Gastrocnemius medialis (tissue), 4 donors: ENCODE measurements at regions not wholly inside any gene's neighbourhood (a gene's known extent, or its start where the extent isn't known, plus 50 kb on each side); places are given as distances from the start of the nearest gene placed in this dataset.

Experiments used
- POLR2A ChIP-seq, 2 donors: fragments of 450-650 bp; IDR thresholded peaks; one replicate each; pipeline ENCODE4 v1.6.1; 2017; ENCODE audit warnings: antibody characterized with exemption in 2 of 2, mild to moderate bottlenecking in 2 of 2, moderate library complexity in 2 of 2
- TF ChIP-seq, protein P1 (sequence below), 5 experiments: fragments of 450-650 bp in 3 of 5; fragments of 200-600 bp in 2 of 5; sonication (generic) in 2 of 5; IDR thresholded peaks in 4 of 5; conservative IDR thresholded peaks in 1 of 5; 1 replicate in 4 of 5; 2 replicates in 1 of 5; pipeline ENCODE4 v1.5.1; 2016 to 2019; ENCODE audit warnings: antibody characterized with exemption in 5 of 5, mild to moderate bottlenecking in 3 of 5, moderate library complexity in 3 of 5

DNA sequence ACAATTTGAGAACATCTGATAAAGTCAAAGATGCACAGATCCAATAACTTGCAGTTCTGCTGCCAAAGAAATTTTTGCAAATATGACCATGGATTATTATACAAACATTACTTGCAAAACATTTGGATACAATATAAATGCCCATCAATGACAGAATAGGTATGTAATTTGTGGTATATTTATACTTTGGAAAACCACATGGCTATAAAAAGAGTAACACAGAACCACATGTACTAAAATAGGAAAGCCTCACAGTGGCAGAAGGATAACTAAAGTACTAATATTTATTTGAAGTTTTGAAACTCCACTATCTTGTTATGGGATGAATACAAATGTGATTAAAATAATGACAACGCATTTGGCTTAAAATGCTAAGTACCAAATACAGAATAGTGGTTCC is 51.8 kb upstream of the DNAJC10 start:
- TF ChIP-seq, protein P1, sequence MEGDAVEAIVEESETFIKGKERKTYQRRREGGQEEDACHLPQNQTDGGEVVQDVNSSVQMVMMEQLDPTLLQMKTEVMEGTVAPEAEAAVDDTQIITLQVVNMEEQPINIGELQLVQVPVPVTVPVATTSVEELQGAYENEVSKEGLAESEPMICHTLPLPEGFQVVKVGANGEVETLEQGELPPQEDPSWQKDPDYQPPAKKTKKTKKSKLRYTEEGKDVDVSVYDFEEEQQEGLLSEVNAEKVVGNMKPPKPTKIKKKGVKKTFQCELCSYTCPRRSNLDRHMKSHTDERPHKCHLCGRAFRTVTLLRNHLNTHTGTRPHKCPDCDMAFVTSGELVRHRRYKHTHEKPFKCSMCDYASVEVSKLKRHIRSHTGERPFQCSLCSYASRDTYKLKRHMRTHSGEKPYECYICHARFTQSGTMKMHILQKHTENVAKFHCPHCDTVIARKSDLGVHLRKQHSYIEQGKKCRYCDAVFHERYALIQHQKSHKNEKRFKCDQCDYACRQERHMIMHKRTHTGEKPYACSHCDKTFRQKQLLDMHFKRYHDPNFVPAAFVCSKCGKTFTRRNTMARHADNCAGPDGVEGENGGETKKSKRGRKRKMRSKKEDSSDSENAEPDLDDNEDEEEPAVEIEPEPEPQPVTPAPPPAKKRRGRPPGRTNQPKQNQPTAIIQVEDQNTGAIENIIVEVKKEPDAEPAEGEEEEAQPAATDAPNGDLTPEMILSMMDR (IDR thresholded peaks at IDR 0.05 in 4 of 5, conservative IDR thresholded peaks at IDR 0.05 in 1 of 5), result no peak
- no peak for TF ChIP-seq POLR2A (IDR thresholded peaks at IDR 0.05)
